GM18870 (cell line): ENCODE measurements at regions not wholly inside any gene's neighbourhood (a gene's known extent, or its start where the extent isn't known, plus 50 kb on each side); places are given as distances from the start of the nearest gene placed in this dataset.
A peak's percentile ranks its signal among the peaks of the same experiment; 100 is the strongest.

Experiments used
- ATAC-seq: cut with Tn5 transposase; IDR thresholded peaks from one replicate; pipeline ENCODE4 v1.9.1; 2021; ENCODE audit warnings: moderate library complexity; ENCODE audit not compliant: unreplicated experiment

- ATAC-seq = no peak
Observed at GRCh38 chr20:39395478-39396291, 433.5 kb downstream of the DHX35 start.

- ATAC-seq = no peak
Observed at GRCh38 chr20:39394461-39394860, 432.3 kb downstream of the DHX35 start.

DNA sequence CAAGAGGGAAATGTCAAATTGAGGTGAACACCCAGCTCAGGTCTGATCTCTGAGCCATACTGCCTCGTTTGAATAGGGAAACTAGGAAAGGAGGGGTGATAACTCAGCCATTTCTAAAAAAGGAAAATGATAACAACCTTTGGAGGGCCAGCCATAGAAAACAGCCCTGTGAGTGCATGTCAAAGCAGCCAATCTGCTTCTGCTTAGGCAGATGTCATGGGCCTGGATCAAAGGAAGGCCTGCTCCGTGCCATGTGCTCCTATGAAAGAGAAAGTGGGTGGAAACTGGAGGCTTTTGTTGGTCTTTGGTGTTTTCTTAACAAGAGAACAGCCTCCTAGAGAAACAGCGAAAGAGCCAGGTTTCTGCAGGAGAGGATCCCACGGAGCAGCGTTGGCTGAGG is 428.0 kb downstream of the DHX35 start:
- no peak for ATAC-seq

- ATAC-seq = no peak
Observed at GRCh38 chr20:39381595-39381994, 419.5 kb downstream of the DHX35 start.

GRCh38 chr20:39378776-39379175 is 416.6 kb downstream of the DHX35 start:
- ATAC-seq = no peak

DNA sequence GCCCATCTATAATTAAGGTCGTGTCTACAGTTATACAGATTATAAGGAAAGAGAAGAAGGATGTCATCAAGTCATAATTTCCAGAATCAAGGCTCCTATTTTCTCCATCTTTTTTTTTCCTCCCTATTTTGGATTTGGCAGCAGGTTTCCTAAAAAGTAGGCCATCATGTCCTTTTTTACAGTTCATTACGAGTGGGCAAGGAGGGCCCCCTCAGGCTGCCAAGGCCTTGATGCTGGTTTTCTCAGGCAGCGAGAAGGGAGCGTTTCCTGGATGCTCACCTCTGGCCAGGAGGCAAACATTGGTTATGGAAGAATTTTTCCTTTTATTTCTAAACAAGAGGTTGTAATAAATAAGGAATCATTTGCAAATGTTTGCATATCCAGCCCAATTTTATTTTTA is 414.6 kb downstream of the DHX35 start:
- ATAC-seq = no peak

- no peak for ATAC-seq
Observed at GRCh38 chr20:39364320-39364719, 402.2 kb downstream of the DHX35 start.

DNA sequence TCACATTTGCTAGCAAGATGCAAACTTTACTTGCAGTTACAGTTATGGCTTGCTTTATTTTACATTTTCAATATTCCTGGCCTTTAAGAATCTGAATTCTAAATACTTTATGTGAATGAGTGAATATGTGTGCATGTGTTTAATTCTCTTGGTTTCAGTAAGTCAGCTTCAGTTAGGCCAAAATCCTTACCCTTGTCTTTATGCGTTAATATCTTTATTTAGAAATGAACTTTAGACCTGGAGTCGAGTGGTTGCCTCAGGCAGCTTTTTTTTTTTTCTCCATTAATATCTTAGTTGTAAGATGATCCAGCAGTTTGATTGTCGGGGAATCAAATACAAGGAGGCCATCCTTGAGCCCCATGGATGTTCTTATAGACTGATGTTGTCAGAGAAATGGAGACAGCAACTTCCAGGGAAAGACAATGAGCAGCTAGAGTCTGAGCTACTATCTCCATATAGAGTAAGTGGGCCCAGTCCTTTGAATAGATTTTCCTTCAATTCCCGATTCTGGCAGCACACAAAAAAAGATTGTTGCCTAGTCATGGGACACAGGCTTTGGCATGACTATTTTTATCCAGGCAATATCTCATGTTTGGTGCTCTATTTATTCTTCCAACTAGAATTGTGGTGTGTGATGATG is 398.0 kb downstream of the DHX35 start:
- ATAC-seq = no peak

DNA sequence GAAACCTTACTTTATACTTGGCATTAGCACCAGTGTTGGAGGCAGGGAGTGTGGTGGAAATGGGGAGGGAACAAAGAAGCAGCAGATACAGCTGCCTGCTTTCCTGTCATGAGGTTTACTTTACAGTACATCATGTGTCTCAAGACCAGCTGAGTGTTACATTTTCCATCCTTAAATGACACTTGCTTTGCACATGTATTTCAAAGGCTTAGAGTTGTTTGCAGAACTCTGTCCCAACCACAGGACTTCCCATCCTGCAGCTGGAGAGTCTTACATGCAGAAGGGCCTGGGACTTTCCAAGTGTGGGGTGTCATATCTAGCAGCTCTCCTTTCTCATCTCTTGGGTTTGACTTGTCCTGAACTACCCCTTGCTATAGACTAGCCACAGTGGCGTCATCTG is 395.9 kb downstream of the DHX35 start:
- peak; percentile 57 for ATAC-seq

DNA sequence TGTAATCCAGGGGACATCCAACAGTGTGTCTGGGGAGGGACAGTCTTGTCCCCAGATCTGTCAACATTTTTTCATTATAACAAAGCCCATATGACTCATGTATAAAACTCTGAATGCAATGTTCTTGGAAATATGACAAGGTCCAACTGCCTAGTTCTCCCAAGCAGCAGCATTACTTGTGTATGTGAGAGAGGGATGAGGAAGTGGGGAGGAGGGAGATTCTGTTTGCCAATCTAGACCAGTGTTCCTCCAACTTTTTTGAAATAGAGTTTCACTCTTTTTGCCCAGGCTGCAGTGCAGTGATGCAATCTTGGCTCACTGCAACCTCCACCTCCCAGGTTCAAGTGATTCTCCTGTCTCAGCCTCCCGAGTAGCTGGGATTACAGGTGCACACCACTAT is 394.8 kb downstream of the DHX35 start:
- ATAC-seq = no peak

GRCh38 chr20:39349240-39349639 is 387.1 kb downstream of the DHX35 start:
- ATAC-seq = no peak

DNA sequence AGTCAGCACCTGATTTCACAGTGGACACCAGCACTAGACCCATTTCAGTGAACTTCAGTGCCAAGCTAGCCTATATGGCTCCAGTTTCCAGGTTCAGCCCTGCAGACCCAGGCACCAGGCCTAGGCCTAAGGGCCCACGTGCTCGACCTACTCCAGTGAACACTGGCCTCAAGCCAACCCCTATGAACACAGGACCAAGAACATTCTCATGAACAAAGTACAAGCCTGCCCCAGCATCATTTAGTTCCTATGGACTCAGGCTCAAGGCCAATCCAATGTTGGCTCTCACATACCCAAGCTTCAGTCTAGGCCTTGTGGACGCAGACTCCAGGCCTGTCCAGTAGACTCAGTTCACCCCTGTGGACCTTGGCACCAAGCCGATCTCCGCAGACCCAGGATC is 385.5 kb downstream of the DHX35 start:
- ATAC-seq = no peak

GRCh38 chr20:39342463-39342862 is 380.3 kb downstream of the DHX35 start:
- ATAC-seq = no peak

DNA sequence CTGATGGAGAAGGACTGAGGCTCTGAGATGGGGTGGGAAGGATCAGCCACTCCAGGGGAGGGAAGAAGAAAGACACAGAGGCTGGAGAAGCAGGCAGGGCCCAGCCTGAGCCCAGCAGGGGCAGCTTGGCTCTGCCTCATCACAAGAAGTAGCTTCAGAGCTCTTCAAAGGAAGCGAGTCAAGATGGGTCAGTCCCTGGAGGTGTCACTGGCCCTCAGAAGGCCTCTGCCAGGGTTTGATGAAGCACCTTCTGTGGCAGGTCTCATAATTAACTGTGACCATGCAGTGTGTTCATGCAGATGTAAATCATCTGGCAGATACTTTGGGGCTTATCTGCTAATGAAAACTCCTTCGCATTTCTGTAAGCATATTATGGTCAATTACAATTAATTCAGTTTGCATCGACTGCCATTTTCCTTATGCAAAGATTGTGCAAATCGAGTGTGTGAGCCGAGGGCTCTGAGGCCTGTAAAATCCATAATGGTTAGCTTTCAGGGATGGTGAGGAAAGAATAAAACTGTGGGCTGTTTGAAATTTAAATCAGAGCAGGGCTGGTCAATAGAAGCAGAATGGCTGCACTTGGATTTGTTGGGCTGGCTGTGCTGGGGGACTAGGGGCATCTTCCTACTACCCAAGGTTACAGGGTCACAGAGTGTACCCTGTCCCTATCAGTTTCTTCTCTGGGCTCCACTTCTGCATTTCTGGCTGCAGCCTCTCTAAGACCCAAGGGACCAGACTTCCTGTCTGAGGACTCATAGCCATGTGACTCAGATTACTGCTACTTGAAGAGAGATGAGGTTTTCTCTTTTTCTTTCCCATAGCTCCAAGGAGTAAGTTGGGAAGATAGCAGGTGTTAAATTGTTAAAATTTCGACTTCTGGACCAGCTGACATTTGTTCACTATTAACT is 376.6 kb downstream of the DHX35 start:
- peak; percentile 60 for ATAC-seq

DNA sequence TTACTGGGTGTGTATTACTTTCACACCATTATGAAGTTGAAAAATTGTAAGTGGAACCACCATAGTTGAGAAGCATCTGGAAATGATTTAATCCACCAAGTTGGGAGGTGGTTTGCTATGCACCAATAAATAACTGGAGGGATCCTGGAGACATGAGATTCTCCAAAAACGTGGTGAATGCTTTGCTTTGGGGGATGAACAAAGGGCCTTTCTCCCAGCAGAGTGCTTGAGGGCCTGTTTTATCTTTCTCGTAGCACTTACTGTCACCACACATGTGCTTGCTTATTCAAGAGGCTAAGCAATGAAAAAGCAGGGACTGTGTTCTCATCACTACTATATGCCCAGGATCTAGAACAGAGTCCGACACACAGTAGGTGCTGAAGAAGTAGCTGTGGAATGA is 371.1 kb downstream of the DHX35 start:
- no peak for ATAC-seq

DNA sequence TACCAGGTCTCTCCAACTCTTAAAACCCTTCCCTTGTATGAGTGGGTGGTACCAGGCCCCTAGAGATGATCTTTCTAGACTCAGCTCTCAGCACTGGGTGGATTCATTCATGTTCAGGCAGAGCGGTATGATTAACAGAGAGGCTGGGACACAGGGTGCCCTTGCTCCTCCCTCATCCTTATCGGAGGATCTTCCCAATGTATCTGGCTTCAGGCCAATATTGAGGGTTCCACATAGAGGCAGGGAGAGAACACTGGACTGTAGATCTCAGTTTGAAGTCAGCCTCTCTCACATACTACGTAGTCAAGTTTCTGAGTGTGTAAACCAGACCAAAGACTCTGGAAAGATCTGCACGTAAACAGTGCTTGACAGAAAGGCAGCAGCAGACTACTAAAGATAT is 366.2 kb downstream of the DHX35 start:
- no peak for ATAC-seq

- ATAC-seq = no peak
Observed at GRCh38 chr20:39326050-39326449, 363.9 kb downstream of the DHX35 start.

- no peak for ATAC-seq
Observed at GRCh38 chr20:39318911-39319310, 356.8 kb downstream of the DHX35 start.

- no peak for ATAC-seq
Observed at GRCh38 chr20:39312676-39313075, 350.5 kb downstream of the DHX35 start.

- ATAC-seq = no peak
Observed at GRCh38 chr20:39311851-39312506, 349.8 kb downstream of the DHX35 start.

DNA sequence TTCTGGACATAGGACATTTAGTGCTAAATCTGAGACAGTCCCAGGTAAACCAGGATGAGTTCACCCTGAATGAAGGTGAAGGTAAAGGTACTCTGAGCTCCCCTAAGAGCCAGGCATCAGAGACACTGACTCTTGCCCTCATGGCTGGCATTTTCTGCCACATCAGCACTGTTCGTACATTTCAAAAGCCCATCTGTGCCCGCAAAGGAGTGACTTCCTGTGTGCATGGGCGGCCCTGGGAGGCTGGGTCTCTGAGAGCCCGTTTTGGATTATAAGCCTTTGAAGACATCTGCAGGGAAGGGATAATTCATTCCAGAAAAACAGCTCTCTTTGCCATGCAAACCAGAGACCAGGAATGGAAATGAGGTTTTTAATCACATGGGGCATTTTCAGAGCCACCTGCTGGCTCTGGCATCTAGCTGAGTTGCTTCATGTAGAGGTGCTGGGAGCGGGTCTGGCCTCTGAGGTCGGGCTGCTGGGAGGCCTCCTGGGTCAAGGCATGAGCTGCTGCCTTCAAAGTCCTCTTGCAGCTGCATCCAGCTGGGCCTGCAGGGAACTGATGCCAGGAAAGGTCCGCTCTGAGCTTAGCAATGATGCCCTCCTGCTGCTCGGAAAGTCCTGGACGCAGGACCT is 348.3 kb downstream of the DHX35 start:
- no peak for ATAC-seq
